GM13977 (cell line): ENCODE measurements at regions not wholly inside any gene's neighbourhood (a gene's known extent, or its start where the extent isn't known, plus 50 kb on each side); places are given as distances from the start of the nearest gene placed in this dataset.
"Not testable (repeated sequence)": the region's sequence is repeated elsewhere in the genome, so short reads cannot be mapped to it uniquely, and the experiment has no call there.

Source experiments
- DNase-seq: peaks from one replicate; pipeline ENCODE4 v3.0.0; 2012; ENCODE audit warnings: low spot score
- in situ Hi-C: fragments of 300-500 bp; cut with MboI; formaldehyde crosslinking; loops from one replicate; pipeline ENCODE4 v1.12.0; 2022; ENCODE audit warnings: low sequenced_read_pairs, low pct_unique_long_range_greater_than_20kb, mixed read lengths, inconsistent platforms; ENCODE audit not compliant: unreplicated experiment
- TF ChIP-seq, protein P1 (sequence below): IDR thresholded peaks from 2 replicates; pipeline ENCODE4 v1.5.1; 2012; ENCODE audit warnings: mild to moderate bottlenecking, control low read depth; ENCODE audit not compliant: insufficient read depth; ENCODE audit errors: extremely low read depth, missing control alignments

DNA sequence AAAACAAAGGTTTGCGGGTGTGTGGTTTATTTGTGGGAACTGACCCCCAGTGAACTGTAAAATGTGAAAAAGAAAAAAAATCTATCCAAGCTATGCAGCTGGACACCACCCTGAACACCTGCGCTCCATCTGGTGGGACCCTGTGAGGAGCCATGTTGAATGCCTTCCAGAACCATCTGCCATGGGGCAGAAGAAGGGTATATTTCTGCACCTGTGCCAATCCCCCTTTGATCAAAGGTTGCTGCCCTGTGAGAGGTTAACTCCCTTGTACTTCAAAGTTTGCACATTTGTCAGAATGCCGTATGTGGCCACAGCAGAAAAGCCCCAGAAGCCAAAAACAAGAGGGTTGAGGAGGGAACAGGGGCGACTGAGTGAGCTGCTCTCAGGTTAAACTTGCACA lies 148.5 kb upstream of the ALDH1B1 start:
- TF ChIP-seq, protein P1, sequence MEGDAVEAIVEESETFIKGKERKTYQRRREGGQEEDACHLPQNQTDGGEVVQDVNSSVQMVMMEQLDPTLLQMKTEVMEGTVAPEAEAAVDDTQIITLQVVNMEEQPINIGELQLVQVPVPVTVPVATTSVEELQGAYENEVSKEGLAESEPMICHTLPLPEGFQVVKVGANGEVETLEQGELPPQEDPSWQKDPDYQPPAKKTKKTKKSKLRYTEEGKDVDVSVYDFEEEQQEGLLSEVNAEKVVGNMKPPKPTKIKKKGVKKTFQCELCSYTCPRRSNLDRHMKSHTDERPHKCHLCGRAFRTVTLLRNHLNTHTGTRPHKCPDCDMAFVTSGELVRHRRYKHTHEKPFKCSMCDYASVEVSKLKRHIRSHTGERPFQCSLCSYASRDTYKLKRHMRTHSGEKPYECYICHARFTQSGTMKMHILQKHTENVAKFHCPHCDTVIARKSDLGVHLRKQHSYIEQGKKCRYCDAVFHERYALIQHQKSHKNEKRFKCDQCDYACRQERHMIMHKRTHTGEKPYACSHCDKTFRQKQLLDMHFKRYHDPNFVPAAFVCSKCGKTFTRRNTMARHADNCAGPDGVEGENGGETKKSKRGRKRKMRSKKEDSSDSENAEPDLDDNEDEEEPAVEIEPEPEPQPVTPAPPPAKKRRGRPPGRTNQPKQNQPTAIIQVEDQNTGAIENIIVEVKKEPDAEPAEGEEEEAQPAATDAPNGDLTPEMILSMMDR, result no peak
- no peak for DNase-seq
- in situ Hi-C loops, result no loop called here

DNA sequence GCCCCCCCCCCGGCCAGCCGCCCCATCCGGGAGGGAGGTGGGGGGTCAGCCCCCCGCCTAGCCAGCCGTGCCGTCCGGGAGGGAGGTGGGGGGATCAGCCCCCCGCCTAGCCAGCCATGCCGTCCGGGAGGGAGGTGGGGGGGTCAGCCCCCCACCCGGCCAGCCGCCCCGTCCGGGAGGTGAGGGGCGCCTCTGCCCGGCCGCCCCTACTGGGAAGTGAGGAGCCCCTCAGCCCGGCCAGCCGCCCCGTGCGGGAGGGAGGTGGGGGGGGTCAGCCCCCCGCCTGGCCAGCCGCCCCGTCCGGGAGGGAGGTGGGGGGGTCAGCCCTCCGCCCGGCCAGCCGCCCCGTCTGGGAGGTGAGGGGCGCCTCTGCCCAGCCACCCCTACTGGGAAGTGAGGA lies 150.4 kb upstream of the ALDH1B1 start:
- in situ Hi-C loops, DNase-seq: not testable (repeated sequence)

DNA sequence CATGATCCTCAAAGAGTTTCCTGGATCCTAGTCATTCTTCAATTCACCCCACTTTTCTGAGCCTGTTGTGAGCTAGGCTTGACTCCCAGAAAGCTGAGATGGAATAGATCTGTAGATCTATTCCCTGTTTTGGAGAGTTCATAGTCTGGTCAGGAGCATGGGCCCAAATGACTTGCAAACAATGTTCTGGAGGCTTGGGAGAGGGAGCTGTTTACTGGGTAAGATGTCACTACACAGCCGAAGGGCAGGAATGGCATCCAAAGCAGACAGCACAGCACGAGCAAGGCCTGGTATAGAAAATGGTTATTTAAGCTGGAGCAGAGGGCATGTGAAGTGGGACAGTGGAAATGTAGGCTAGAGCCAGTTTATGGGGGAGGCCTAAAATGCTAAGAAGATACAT lies 152.5 kb upstream of the ALDH1B1 start:
- DNase-seq, result no peak
- in situ Hi-C loops, result no loop called here
- TF ChIP-seq, protein P1, result no peak

DNA sequence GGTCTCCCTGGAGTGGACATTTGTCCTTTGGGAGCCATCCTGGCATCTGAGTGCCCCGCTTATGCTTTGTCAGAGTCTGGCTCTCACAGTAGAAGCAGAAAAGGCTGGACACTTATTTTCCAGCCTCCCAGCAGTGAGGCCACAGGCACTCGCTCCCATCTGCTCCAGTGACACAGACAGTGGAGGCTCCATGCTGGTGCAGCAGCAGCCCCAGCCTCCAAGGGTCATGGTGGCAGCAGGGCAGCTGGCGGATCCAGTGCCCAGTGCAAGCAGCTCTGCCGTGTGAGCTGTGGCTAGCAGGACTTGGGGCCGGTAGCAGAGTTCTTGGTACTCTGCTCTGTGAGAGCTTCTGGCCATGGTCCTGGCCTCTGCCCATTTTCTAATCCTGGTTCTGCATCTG lies 157.3 kb upstream of the ALDH1B1 start:
- TF ChIP-seq, protein P1, result no peak
- DNase-seq, result no peak
- in situ Hi-C loops, result no loop called here

DNA sequence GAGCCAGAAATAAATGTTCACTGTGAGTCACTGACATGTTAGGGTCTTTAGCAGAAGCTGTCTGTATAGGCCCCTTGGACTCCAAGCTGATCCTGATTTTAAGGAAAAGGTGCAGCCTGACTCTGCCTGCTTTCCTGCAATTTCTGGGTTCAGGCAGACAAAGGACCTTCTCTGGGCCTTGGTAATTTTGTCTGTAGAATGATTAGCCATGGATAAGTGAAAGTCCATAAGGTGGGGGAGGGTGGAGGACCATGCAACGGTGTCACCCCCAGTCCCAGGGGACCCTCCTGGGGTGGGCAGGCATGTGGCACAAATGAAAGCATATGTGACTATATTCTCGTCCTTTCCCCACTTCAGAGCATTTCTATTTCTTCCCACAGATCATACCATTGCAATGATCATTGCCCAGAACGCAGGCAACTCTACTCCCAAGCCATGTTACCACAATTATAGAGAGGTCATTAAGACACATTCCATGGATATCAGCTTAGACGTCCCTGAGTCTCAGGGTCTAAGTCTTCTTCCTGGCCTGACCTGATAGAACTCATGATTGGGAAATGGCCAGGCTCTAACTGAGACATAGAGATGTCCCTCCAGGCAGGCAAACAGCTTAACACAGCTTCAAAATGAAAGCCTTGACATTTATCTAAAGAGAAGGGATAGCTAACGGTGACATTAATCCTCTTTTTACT lies 157.9 kb upstream of the ALDH1B1 start:
- no peak for DNase-seq
- in situ Hi-C loops, result no loop called here
- TF ChIP-seq, protein P1, result no peak

DNA sequence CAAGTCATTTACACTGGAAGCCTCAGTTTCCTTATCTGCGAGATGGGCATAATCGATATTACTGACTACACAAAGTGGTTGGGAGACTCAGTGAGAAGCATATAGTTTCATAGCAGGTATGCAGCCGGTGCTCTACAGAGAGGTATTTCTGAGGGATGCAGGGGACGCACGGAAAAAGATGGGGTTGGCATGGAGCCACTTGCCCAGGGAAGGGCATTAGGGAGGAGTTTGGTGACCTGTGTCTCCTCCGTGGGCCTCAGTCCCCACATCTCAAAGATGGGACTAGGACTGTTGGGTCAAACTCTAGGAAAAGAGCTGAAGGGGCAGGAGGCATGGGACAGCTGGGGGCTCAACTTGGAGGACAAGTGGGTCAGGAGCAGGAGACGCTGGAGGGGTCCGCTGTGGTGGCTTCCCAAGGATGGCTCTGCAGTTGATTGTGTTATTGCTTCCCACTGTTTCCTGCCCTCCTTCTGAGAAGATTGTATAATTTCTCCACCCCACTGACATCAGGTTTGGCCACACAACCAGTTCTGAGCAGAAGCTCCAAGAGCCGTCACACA lies 158.6 kb upstream of the ALDH1B1 start:
- TF ChIP-seq, protein P1, result no peak
- no peak for DNase-seq
- in situ Hi-C loops, result no loop called here

DNA sequence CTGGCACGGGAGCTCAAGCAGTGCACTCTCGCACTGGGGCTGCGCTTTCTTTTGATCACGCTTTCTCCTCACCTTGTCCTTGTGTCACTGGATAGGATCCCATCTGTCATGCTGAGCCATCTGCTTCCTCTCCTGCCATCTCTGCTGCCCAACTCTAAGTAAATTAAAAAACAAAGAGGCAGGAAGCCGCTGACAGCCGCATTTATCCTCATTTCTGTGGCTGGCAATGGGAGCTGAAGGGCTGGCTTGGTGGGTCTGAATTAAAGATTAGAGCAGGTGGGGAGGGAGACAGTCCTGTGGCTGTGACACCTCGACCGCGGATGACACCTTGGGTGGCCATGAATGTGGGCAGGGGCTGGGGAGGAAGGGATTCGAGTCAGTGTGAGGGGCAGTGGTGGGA lies 159.2 kb upstream of the ALDH1B1 start:
- TF ChIP-seq, protein P1, result no peak
- in situ Hi-C loops, result no loop called here
- no peak for DNase-seq
